Endodermal cell (in vitro differentiated cells): ENCODE measurements at regions not wholly inside any gene's neighbourhood (a gene's known extent, or its start where the extent isn't known, plus 50 kb on each side); places are given as distances from the start of the nearest gene placed in this dataset.

ENCODE experiments used
- DNase-seq: peaks from one replicate; pipeline ENCODE4 v3.0.0-alpha.2; 2017
- H3K27ac ChIP-seq: 2 replicates; pipeline ENCODE4 v1.5.1; 2013; ENCODE audit warnings: mild to moderate bottlenecking, low read depth, low read length, moderate library complexity
- H3K27me3 ChIP-seq: 2 replicates; pipeline ENCODE4 v1.6.1; 2013; ENCODE audit warnings: mild to moderate bottlenecking, low read length, moderate library complexity; ENCODE audit not compliant: insufficient read depth, control insufficient read depth, poor library complexity, severe bottlenecking
- H3K36me3 ChIP-seq: 2 replicates; pipeline ENCODE4 v1.7.0; 2013; ENCODE audit warnings: mild to moderate bottlenecking, low read length, moderate library complexity; ENCODE audit not compliant: control insufficient read depth, insufficient read depth
- H3K4me1 ChIP-seq: one replicate; pipeline ENCODE4 v1.7.0; 2013; ENCODE audit warnings: low read length; ENCODE audit not compliant: control insufficient read depth, insufficient read depth
- H3K4me3 ChIP-seq: 2 replicates; pipeline ENCODE4 v1.5.1; 2013; ENCODE audit warnings: mild to moderate bottlenecking, low read length, moderate library complexity
- H3K9ac ChIP-seq: 2 replicates; pipeline ENCODE4 v1.6.1; 2013; ENCODE audit warnings: mild to moderate bottlenecking, low read length, moderate library complexity; ENCODE audit not compliant: poor library complexity, severe bottlenecking; ENCODE audit errors: extremely low read depth
- H3K9me3 ChIP-seq: 2 replicates; pipeline ENCODE4 v1.6.1; 2013; ENCODE audit warnings: mild to moderate bottlenecking, low read length, moderate library complexity; ENCODE audit not compliant: control insufficient read depth
- H3K27ac Mint-ChIP-seq: 2 replicates; pipeline ENCODE4 v1.8.0; 2020; ENCODE audit warnings: mixed read lengths
- H3K27me3 Mint-ChIP-seq: 2 replicates; pipeline ENCODE4 v1.8.0; 2021; ENCODE audit warnings: mild to moderate bottlenecking, mixed read lengths; ENCODE audit not compliant: insufficient read depth
- H3K36me3 Mint-ChIP-seq: 2 replicates; pipeline ENCODE4 v1.8.0; 2020; ENCODE audit warnings: low read depth, mixed read lengths
- H3K4me1 Mint-ChIP-seq: 2 replicates; pipeline ENCODE4 v1.8.0; 2020; ENCODE audit warnings: mixed read lengths
- H3K4me3 Mint-ChIP-seq: 2 replicates; pipeline ENCODE4 v1.8.0; 2020; ENCODE audit warnings: mild to moderate bottlenecking, moderate library complexity, mixed read lengths
- H3K9me3 Mint-ChIP-seq: 2 replicates; pipeline ENCODE4 v1.8.0; 2020; ENCODE audit warnings: mild to moderate bottlenecking, mixed read lengths
- WGBS, 2 experiments: methylation state at CpG; one replicate each; pipeline versions ENCODE4 v1.1.5 to v1.1.7; 2013; ENCODE audit warnings: missing lambda C conversion rate in 2 of 2, mixed read lengths in 1 of 2; ENCODE audit not compliant: insufficient coverage in 1 of 2, insufficient read length in 1 of 2; 5-methylcytosine and 5-hydroxymethylcytosine counted together
- TF ChIP-seq, protein P1 (sequence below): fragments of 200-600 bp; sonication (generic); conservative IDR thresholded peaks from 2 replicates; pipeline ENCODE4 v1.5.0; 2021; ENCODE audit warnings: antibody characterized with exemption, mild to moderate bottlenecking

GRCh38 chr11:95684701-95685100 lies 104.9 kb downstream of the FAM76B start:
- Mint-ChIP-seq H3K36me3 (no peaks in the 10 kb centered on the region), H3K4me1 (peaks cover 6% of the 10 kb centered on the region), H3K9me3 (no peaks in the 10 kb centered on the region), H3K27me3 (no peaks in the 10 kb centered on the region), H3K4me3 (no peak overlapping the region), H3K27ac (no peak overlapping the region)
- TF ChIP-seq, protein P1, sequence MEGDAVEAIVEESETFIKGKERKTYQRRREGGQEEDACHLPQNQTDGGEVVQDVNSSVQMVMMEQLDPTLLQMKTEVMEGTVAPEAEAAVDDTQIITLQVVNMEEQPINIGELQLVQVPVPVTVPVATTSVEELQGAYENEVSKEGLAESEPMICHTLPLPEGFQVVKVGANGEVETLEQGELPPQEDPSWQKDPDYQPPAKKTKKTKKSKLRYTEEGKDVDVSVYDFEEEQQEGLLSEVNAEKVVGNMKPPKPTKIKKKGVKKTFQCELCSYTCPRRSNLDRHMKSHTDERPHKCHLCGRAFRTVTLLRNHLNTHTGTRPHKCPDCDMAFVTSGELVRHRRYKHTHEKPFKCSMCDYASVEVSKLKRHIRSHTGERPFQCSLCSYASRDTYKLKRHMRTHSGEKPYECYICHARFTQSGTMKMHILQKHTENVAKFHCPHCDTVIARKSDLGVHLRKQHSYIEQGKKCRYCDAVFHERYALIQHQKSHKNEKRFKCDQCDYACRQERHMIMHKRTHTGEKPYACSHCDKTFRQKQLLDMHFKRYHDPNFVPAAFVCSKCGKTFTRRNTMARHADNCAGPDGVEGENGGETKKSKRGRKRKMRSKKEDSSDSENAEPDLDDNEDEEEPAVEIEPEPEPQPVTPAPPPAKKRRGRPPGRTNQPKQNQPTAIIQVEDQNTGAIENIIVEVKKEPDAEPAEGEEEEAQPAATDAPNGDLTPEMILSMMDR, result no peak
- Histone ChIP-seq H3K27ac (no peak overlapping the region), H3K9ac (no peak overlapping the region), H3K9me3 (no peaks in the 10 kb centered on the region), H3K4me1 (peaks cover 3% of the 10 kb centered on the region), H3K36me3 (no peaks in the 10 kb centered on the region), H3K27me3 (peaks cover 5% of the 10 kb centered on the region), H3K4me3 (no peak overlapping the region)
- no peak for DNase-seq
- 92 to 100% methylated on average over 1 to 2 of the region's 2 CpGs for WGBS, 2 experiments

DNA sequence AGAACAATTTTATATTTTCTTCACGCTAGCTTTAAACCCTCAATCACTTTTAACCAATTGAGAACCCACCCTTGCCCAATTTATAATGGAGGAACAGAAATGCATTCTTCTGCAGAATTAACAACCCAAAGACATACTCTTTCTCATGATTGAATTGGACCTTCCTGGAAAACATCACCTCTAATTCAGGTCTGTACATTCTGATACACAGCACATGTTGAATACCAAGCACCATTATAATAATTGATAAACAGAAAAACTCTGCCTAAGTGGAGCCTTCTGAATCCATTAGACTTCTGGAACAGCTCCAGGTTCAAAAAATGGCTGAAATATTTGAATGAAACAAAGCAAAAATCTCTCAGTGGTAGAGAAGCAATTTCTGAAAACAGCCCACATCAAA lies 105.4 kb downstream of the FAM76B start:
- Mint-ChIP-seq H3K9me3 (no peaks in the 10 kb centered on the region), H3K4me3 (no peak overlapping the region), H3K36me3 (no peaks in the 10 kb centered on the region), H3K27me3 (no peaks in the 10 kb centered on the region), H3K27ac (no peak overlapping the region), H3K4me1 (peaks cover 6% of the 10 kb centered on the region)
- H3K4me3 ChIP-seq, result no peak overlapping the region
- H3K36me3 ChIP-seq, result no peaks in the 10 kb centered on the region
- H3K27ac ChIP-seq, result no peak overlapping the region
- H3K4me1 ChIP-seq, result peaks cover 3% of the 10 kb centered on the region
- H3K9ac ChIP-seq, result no peak overlapping the region
- no peak for DNase-seq
- no peaks in the 10 kb centered on the region for H3K9me3 ChIP-seq
- 80 to 88% methylated on average over 1 of the region's 1 CpG for WGBS, 2 experiments
- TF ChIP-seq, protein P1, result no peak
- no peaks in the 10 kb centered on the region for H3K27me3 ChIP-seq

- Mint-ChIP-seq H3K27me3 (no peaks in the 10 kb centered on the region), H3K4me1 (peaks cover 6% of the 10 kb centered on the region), H3K36me3 (no peaks in the 10 kb centered on the region), H3K4me3 (no peak overlapping the region), H3K27ac (no peak overlapping the region), H3K9me3 (no peaks in the 10 kb centered on the region)
- H3K4me1 ChIP-seq, result peaks cover 3% of the 10 kb centered on the region
- H3K9ac ChIP-seq, result no peak overlapping the region
- DNase-seq, result no peak
- TF ChIP-seq, protein P1, result no peak
- H3K4me3 ChIP-seq, result no peak overlapping the region
- 71 to 89% methylated on average over 1 to 2 of the region's 2 CpGs for WGBS, 2 experiments
- H3K27ac ChIP-seq, result no peak overlapping the region
- H3K36me3 ChIP-seq, result no peaks in the 10 kb centered on the region
- no peaks in the 10 kb centered on the region for H3K27me3 ChIP-seq
- no peaks in the 10 kb centered on the region for H3K9me3 ChIP-seq
These were observed 107.0 kb downstream of the FAM76B start for GRCh38 chr11:95682552-95682951.
